GM23338 (cell line): ENCODE measurements at regions not wholly inside any gene's neighbourhood (a gene's known extent, or its start where the extent isn't known, plus 50 kb on each side); places are given as distances from the start of the nearest gene placed in this dataset.

ENCODE experiments used
- ATAC-seq: fragments of 200-7000 bp; cut with Tn5 transposase; 3 replicates; pipeline ENCODE4 v1.9.1; 2020
- DNase-seq: peaks from one replicate; pipeline ENCODE4 v3.0.0-alpha.2; 2015; ENCODE audit warnings: low spot score
- H2AFZ ChIP-seq: fragments of 200-600 bp; sonication (generic); 2 replicates; pipeline ENCODE4 v1.8.0; 2016; ENCODE audit warnings: antibody characterized with exemption, mild to moderate bottlenecking, moderate library complexity
- H3F3A ChIP-seq: fragments of 200-600 bp; sonication (generic); replicated peaks from 2 replicates; pipeline ENCODE4 v1.8.0; 2017; ENCODE audit warnings: antibody characterized with exemption, mixed run types, low read depth
- H3K27ac ChIP-seq: fragments of 200-600 bp; sonication (generic); 2 replicates; pipeline ENCODE4 v1.6.1; 2016; ENCODE audit warnings: low read depth
- H3K27me3 ChIP-seq: fragments of 200-600 bp; sonication (generic); 2 replicates; pipeline ENCODE4 v1.8.0; 2016; ENCODE audit warnings: mild to moderate bottlenecking, mixed run types, moderate library complexity; ENCODE audit not compliant: insufficient read depth
- H3K36me3 ChIP-seq: fragments of 200-600 bp; sonication (generic); 2 replicates; pipeline ENCODE4 v1.8.0; 2016; ENCODE audit warnings: mild to moderate bottlenecking; ENCODE audit not compliant: insufficient read depth
- H3K4me1 ChIP-seq: fragments of 200-600 bp; sonication (generic); 2 replicates; pipeline ENCODE4 v1.8.0; 2016; ENCODE audit warnings: mild to moderate bottlenecking, moderate library complexity; ENCODE audit not compliant: insufficient read depth
- H3K4me2 ChIP-seq: fragments of 200-600 bp; sonication (generic); 2 replicates; pipeline ENCODE4 v1.7.1; 2017; ENCODE audit warnings: mixed run types
- H3K4me3 ChIP-seq: fragments of 200-600 bp; sonication (generic); 2 replicates; pipeline ENCODE4 v1.6.1; 2016; ENCODE audit warnings: mixed run types
- H3K79me2 ChIP-seq: fragments of 200-600 bp; sonication (generic); replicated peaks from 2 replicates; pipeline ENCODE4 v1.8.0; 2017; ENCODE audit warnings: mild to moderate bottlenecking; ENCODE audit not compliant: insufficient read depth
- H3K9me2 ChIP-seq: fragments of 200-600 bp; sonication (generic); 2 replicates; pipeline ENCODE4 v1.8.0; 2017; ENCODE audit not compliant: insufficient read depth
- H4K20me1 ChIP-seq: fragments of 200-600 bp; sonication (generic); replicated peaks from 2 replicates; pipeline ENCODE4 v1.8.0; 2017; ENCODE audit warnings: mild to moderate bottlenecking; ENCODE audit not compliant: insufficient read depth
- H3K27ac Mint-ChIP-seq: 2 replicates; pipeline ENCODE4 v1.8.0; 2020; ENCODE audit warnings: inconsistent platforms, mild to moderate bottlenecking, moderate library complexity, mixed read lengths
- H3K27me3 Mint-ChIP-seq: 3 replicates; pipeline ENCODE4 v1.8.0; 2022; ENCODE audit warnings: low read depth, mild to moderate bottlenecking, moderate library complexity, mixed read lengths, inconsistent platforms; ENCODE audit not compliant: insufficient read depth, poor library complexity
- H3K36me3 Mint-ChIP-seq: 3 replicates; pipeline ENCODE4 v1.8.0; 2021; ENCODE audit warnings: low read depth, mild to moderate bottlenecking, inconsistent platforms, moderate library complexity, mixed read lengths
- H3K4me1 Mint-ChIP-seq: 3 replicates; pipeline ENCODE4 v1.8.0; 2020; ENCODE audit warnings: mild to moderate bottlenecking, inconsistent platforms, mixed read lengths
- H3K4me3 Mint-ChIP-seq: 3 replicates; pipeline ENCODE4 v1.8.0; 2021; ENCODE audit warnings: moderate library complexity, mild to moderate bottlenecking, inconsistent platforms, mixed read lengths
- H3K9me3 Mint-ChIP-seq: 3 replicates; pipeline ENCODE4 v1.8.0; 2020; ENCODE audit warnings: moderate library complexity, mild to moderate bottlenecking, inconsistent platforms, mixed read lengths
- CREB1 ChIP-seq: fragments of 250-450 bp; sonication (Bioruptor Pico); IDR thresholded peaks from 2 replicates; pipeline ENCODE4 v1.5.0; 2020; ENCODE audit warnings: low read depth, mild to moderate bottlenecking, moderate library complexity
- EZH2 ChIP-seq: fragments of 200-600 bp; sonication (generic); IDR thresholded peaks from one replicate; pipeline ENCODE4 v1.8.0; 2017; ENCODE audit warnings: antibody characterized with exemption, mild to moderate bottlenecking, low read depth; ENCODE audit not compliant: unreplicated experiment
- EZH2phosphoT487 ChIP-seq: fragments of 200-600 bp; sonication (generic); IDR thresholded peaks from one replicate; pipeline ENCODE4 v1.8.1; 2018; ENCODE audit warnings: antibody characterized with exemption; ENCODE audit not compliant: unreplicated experiment
- JUNB ChIP-seq: IDR thresholded peaks from one replicate; pipeline ENCODE4 v1.6.1; 2016; ENCODE audit warnings: antibody characterized with exemption; ENCODE audit not compliant: unreplicated experiment
- NANOG ChIP-seq: IDR thresholded peaks from 2 replicates; pipeline ENCODE4 v1.6.1; 2016; ENCODE audit warnings: antibody characterized with exemption, borderline replicate concordance
- POLR2AphosphoS5 ChIP-seq: IDR thresholded peaks from 2 replicates; pipeline ENCODE4 v1.6.1; 2016; ENCODE audit warnings: antibody characterized with exemption, low read depth
- STAT1 ChIP-seq: IDR thresholded peaks from one replicate; pipeline ENCODE4 v1.6.1; 2016; ENCODE audit warnings: antibody characterized with exemption; ENCODE audit not compliant: unreplicated experiment
- ZNF114 ChIP-seq: fragments of 250-450 bp; sonication (Bioruptor Pico); IDR thresholded peaks from 2 replicates; pipeline ENCODE4 v1.5.0; 2020; ENCODE audit warnings: mild to moderate bottlenecking, moderate library complexity
- ZNF331 ChIP-seq: fragments of 250-450 bp; sonication (Bioruptor Pico); IDR thresholded peaks from 2 replicates; pipeline ENCODE4 v1.5.0; 2020; ENCODE audit warnings: low read depth, mild to moderate bottlenecking, moderate library complexity
- TF ChIP-seq, protein P1 (sequence below): fragments of 250-450 bp; sonication (Bioruptor Pico); IDR thresholded peaks from 2 replicates; pipeline ENCODE4 v1.5.0; 2020; ENCODE audit warnings: mild to moderate bottlenecking, moderate library complexity
- TF ChIP-seq, protein P2 (sequence below): IDR thresholded peaks from 2 replicates; pipeline ENCODE4 v1.6.1; 2016; ENCODE audit warnings: antibody characterized with exemption
- TF ChIP-seq, protein P3 (sequence below): IDR thresholded peaks from one replicate; pipeline ENCODE4 v1.6.1; 2018; ENCODE audit warnings: antibody characterized with exemption; ENCODE audit not compliant: unreplicated experiment
- TF ChIP-seq, protein P4 (sequence below), 2 experiments: fragments of 200-600 bp in 1 of 2; sonication (generic) in 1 of 2; conservative IDR thresholded peaks; 2 replicates each; pipeline versions ENCODE4 v1.5.1 to v1.6.1; 2016 to 2017; ENCODE audit warnings: antibody characterized with exemption in 2 of 2, low read depth in 2 of 2, mild to moderate bottlenecking in 2 of 2, moderate library complexity in 1 of 2

GRCh38 chr15:98537516-98538060 lies 110.8 kb upstream of the IGF1R start:
- Histone ChIP-seq H3K4me1 (no peaks in the 10 kb centered on the region), H2AFZ (no peak overlapping the region), H3K9me2 (0 out of 2 replicates have a peak, but pooled peaks cover 3% of the 10 kb centered on the region), H3K79me2 (no peaks in the 10 kb centered on the region), H4K20me1 (no peaks in the 10 kb centered on the region), H3K4me2 (no peak overlapping the region), H3K27ac (no peak overlapping the region), H3K36me3 (no peaks in the 10 kb centered on the region), H3F3A (no peaks in the 10 kb centered on the region), H3K27me3 (no peaks in the 10 kb centered on the region), H3K4me3 (no peak overlapping the region)
- Mint-ChIP-seq H3K36me3 (no peaks in the 10 kb centered on the region), H3K9me3 (no peaks in the 10 kb centered on the region), H3K4me1 (no peaks in the 10 kb centered on the region; the same call in 2 of the 3 replicates), H3K4me3 (no peak overlapping the region), H3K27ac (no peak overlapping the region), H3K27me3 (peaks cover 5% of the 10 kb centered on the region)
- no peak for DNase-seq
- ATAC-seq, result no peak
- TF ChIP-seq POLR2AphosphoS5, result no peak
- no peak for TF ChIP-seq NANOG
- TF ChIP-seq EZH2phosphoT487, result no peak
- TF ChIP-seq EZH2, result no peak
- TF ChIP-seq ZNF114 (CRISPR knock-in tag), result no peak
- TF ChIP-seq, protein P1, sequence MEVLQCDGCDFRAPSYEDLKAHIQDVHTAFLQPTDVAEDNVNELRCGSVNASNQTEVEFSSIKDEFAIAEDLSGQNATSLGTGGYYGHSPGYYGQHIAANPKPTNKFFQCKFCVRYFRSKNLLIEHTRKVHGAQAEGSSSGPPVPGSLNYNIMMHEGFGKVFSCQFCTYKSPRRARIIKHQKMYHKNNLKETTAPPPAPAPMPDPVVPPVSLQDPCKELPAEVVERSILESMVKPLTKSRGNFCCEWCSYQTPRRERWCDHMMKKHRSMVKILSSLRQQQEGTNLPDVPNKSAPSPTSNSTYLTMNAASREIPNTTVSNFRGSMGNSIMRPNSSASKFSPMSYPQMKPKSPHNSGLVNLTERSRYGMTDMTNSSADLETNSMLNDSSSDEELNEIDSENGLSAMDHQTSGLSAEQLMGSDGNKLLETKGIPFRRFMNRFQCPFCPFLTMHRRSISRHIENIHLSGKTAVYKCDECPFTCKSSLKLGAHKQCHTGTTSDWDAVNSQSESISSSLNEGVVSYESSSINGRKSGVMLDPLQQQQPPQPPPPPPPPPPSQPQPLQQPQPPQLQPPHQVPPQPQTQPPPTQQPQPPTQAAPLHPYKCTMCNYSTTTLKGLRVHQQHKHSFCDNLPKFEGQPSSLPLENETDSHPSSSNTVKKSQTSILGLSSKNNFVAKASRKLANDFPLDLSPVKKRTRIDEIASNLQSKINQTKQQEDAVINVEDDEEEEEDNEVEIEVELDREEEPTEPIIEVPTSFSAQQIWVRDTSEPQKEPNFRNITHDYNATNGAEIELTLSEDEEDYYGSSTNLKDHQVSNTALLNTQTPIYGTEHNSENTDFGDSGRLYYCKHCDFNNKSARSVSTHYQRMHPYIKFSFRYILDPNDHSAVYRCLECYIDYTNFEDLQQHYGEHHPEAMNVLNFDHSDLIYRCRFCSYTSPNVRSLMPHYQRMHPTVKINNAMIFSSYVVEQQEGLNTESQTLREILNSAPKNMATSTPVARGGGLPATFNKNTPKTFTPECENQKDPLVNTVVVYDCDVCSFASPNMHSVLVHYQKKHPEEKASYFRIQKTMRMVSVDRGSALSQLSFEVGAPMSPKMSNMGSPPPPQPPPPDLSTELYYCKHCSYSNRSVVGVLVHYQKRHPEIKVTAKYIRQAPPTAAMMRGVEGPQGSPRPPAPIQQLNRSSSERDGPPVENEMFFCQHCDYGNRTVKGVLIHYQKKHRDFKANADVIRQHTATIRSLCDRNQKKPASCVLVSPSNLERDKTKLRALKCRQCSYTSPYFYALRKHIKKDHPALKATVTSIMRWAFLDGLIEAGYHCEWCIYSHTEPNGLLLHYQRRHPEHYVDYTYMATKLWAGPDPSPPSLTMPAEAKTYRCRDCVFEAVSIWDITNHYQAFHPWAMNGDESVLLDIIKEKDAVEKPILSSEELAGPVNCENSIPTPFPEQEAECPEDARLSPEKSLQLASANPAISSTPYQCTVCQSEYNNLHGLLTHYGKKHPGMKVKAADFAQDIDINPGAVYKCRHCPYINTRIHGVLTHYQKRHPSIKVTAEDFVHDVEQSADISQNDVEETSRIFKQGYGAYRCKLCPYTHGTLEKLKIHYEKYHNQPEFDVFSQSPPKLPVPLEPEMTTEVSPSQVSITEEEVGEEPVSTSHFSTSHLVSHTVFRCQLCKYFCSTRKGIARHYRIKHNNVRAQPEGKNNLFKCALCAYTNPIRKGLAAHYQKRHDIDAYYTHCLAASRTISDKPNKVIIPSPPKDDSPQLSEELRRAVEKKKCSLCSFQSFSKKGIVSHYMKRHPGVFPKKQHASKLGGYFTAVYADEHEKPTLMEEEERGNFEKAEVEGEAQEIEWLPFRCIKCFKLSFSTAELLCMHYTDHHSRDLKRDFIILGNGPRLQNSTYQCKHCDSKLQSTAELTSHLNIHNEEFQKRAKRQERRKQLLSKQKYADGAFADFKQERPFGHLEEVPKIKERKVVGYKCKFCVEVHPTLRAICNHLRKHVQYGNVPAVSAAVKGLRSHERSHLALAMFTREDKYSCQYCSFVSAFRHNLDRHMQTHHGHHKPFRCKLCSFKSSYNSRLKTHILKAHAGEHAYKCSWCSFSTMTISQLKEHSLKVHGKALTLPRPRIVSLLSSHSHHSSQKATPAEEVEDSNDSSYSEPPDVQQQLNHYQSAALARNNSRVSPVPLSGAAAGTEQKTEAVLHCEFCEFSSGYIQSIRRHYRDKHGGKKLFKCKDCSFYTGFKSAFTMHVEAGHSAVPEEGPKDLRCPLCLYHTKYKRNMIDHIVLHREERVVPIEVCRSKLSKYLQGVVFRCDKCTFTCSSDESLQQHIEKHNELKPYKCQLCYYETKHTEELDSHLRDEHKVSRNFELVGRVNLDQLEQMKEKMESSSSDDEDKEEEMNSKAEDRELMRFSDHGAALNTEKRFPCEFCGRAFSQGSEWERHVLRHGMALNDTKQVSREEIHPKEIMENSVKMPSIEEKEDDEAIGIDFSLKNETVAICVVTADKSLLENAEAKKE (CRISPR knock-in tag), result no peak
- TF ChIP-seq, protein P2, sequence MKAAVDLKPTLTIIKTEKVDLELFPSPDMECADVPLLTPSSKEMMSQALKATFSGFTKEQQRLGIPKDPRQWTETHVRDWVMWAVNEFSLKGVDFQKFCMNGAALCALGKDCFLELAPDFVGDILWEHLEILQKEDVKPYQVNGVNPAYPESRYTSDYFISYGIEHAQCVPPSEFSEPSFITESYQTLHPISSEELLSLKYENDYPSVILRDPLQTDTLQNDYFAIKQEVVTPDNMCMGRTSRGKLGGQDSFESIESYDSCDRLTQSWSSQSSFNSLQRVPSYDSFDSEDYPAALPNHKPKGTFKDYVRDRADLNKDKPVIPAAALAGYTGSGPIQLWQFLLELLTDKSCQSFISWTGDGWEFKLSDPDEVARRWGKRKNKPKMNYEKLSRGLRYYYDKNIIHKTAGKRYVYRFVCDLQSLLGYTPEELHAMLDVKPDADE, result no peak
- no peak for TF ChIP-seq JUNB
- TF ChIP-seq, protein P3, sequence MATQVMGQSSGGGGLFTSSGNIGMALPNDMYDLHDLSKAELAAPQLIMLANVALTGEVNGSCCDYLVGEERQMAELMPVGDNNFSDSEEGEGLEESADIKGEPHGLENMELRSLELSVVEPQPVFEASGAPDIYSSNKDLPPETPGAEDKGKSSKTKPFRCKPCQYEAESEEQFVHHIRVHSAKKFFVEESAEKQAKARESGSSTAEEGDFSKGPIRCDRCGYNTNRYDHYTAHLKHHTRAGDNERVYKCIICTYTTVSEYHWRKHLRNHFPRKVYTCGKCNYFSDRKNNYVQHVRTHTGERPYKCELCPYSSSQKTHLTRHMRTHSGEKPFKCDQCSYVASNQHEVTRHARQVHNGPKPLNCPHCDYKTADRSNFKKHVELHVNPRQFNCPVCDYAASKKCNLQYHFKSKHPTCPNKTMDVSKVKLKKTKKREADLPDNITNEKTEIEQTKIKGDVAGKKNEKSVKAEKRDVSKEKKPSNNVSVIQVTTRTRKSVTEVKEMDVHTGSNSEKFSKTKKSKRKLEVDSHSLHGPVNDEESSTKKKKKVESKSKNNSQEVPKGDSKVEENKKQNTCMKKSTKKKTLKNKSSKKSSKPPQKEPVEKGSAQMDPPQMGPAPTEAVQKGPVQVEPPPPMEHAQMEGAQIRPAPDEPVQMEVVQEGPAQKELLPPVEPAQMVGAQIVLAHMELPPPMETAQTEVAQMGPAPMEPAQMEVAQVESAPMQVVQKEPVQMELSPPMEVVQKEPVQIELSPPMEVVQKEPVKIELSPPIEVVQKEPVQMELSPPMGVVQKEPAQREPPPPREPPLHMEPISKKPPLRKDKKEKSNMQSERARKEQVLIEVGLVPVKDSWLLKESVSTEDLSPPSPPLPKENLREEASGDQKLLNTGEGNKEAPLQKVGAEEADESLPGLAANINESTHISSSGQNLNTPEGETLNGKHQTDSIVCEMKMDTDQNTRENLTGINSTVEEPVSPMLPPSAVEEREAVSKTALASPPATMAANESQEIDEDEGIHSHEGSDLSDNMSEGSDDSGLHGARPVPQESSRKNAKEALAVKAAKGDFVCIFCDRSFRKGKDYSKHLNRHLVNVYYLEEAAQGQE, result no peak
- no peak for TF ChIP-seq CREB1 (CRISPR knock-in tag)
- TF ChIP-seq STAT1, result no peak
- TF ChIP-seq ZNF331 (CRISPR knock-in tag), result no peak
- TF ChIP-seq, protein P4, sequence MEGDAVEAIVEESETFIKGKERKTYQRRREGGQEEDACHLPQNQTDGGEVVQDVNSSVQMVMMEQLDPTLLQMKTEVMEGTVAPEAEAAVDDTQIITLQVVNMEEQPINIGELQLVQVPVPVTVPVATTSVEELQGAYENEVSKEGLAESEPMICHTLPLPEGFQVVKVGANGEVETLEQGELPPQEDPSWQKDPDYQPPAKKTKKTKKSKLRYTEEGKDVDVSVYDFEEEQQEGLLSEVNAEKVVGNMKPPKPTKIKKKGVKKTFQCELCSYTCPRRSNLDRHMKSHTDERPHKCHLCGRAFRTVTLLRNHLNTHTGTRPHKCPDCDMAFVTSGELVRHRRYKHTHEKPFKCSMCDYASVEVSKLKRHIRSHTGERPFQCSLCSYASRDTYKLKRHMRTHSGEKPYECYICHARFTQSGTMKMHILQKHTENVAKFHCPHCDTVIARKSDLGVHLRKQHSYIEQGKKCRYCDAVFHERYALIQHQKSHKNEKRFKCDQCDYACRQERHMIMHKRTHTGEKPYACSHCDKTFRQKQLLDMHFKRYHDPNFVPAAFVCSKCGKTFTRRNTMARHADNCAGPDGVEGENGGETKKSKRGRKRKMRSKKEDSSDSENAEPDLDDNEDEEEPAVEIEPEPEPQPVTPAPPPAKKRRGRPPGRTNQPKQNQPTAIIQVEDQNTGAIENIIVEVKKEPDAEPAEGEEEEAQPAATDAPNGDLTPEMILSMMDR (conservative IDR thresholded peaks at IDR 0.05; ENCODE audit: low read depth in 2 of 2), result no peak
